ENCODE measurements at regions not wholly inside any gene's neighbourhood (a gene's known extent, or its start where the extent isn't known, plus 50 kb on each side); places are given as distances from the start of the nearest gene placed in this dataset.

GRCh38 chr7:41878309-41879295 lies 175.7 kb upstream of the INHBA start:
- DNase-seq (ENCODE audit: low read depth) = no peak

GRCh38 chr7:41877118-41877517 lies 174.2 kb upstream of the INHBA start:
- no peak for DNase-seq (ENCODE audit: low read depth)

- DNase-seq (ENCODE audit: low read depth) = no peak
Measured at GRCh38 chr7:41875513-41875912, 172.6 kb upstream of the INHBA start.

GRCh38 chr7:41874201-41874785 lies 171.4 kb upstream of the INHBA start:
- DNase-seq (ENCODE audit: low read depth) = no peak

- no peak for DNase-seq (ENCODE audit: low read depth)
Measured at GRCh38 chr7:41873741-41874140, 170.9 kb upstream of the INHBA start.

- DNase-seq (ENCODE audit: low read depth) = no peak
Measured at GRCh38 chr7:41872966-41873365, 170.1 kb upstream of the INHBA start.

GRCh38 chr7:41870461-41871138 lies 167.7 kb upstream of the INHBA start:
- no peak for DNase-seq (ENCODE audit: low read depth)

GRCh38 chr7:41869997-41870396 lies 167.1 kb upstream of the INHBA start:
- no peak for DNase-seq (ENCODE audit: low read depth)

GRCh38 chr7:41869596-41869995 lies 166.7 kb upstream of the INHBA start:
- DNase-seq (ENCODE audit: low read depth) = no peak

GRCh38 chr7:41869091-41869490 lies 166.2 kb upstream of the INHBA start:
- no peak for DNase-seq (ENCODE audit: low read depth)

GRCh38 chr7:41867639-41868280 lies 164.9 kb upstream of the INHBA start:
- DNase-seq (ENCODE audit: low read depth) = no peak

GRCh38 chr7:41862261-41862660 lies 159.4 kb upstream of the INHBA start:
- DNase-seq (ENCODE audit: low read depth) = no peak

- DNase-seq (ENCODE audit: low read depth) = peak; percentile 66
Measured at GRCh38 chr7:41861642-41862041, 158.8 kb upstream of the INHBA start.

GRCh38 chr7:41858201-41858600 lies 155.3 kb upstream of the INHBA start:
- DNase-seq (ENCODE audit: low read depth) = no peak

- DNase-seq (ENCODE audit: low read depth) = no peak
Measured at GRCh38 chr7:41855798-41856197, 152.9 kb upstream of the INHBA start.

GRCh38 chr7:41847606-41848005 lies 144.7 kb upstream of the INHBA start:
- DNase-seq (ENCODE audit: low read depth) = no peak

- DNase-seq (ENCODE audit: low read depth) = no peak
Measured at GRCh38 chr7:41847151-41847550, 144.3 kb upstream of the INHBA start.

- DNase-seq (ENCODE audit: low read depth) = no peak
Measured at GRCh38 chr7:41842956-41843355, 140.1 kb upstream of the INHBA start.

- no peak for DNase-seq (ENCODE audit: low read depth)
Measured at GRCh38 chr7:41837916-41838315, 135.0 kb upstream of the INHBA start.

- no peak for DNase-seq (ENCODE audit: low read depth)
Measured at GRCh38 chr7:41835976-41836530, 133.2 kb upstream of the INHBA start.

GRCh38 chr7:41834805-41835694 lies 132.2 kb upstream of the INHBA start:
- no peak for DNase-seq (ENCODE audit: low read depth)
